GM18873 (cell line): ENCODE measurements at regions not wholly inside any gene's neighbourhood (a gene's known extent, or its start where the extent isn't known, plus 50 kb on each side); places are given as distances from the start of the nearest gene placed in this dataset.
"Not testable (repeated sequence)": the region's sequence is repeated elsewhere in the genome, so short reads cannot be mapped to it uniquely, and the experiment has no call there.

ENCODE experiments used
- ATAC-seq: cut with Tn5 transposase; IDR thresholded peaks from one replicate; pipeline ENCODE4 v1.9.1; 2021; ENCODE audit warnings: mild to moderate bottlenecking, moderate library complexity, moderate number of reproducible peaks; ENCODE audit not compliant: unreplicated experiment, low FRiP score

GRCh38 chr9:118677936-118678653, 691.1 kb downstream of the BRINP1 start:
- ATAC-seq: not testable (repeated sequence)

GRCh38 chr9:118686959-118687358, 682.3 kb downstream of the BRINP1 start:
- no peak for ATAC-seq

GRCh38 chr9:118689280-118689679, 680.0 kb downstream of the BRINP1 start:
- ATAC-seq: no peak

- no peak for ATAC-seq
These were observed 676.6 kb downstream of the BRINP1 start for GRCh38 chr9:118692613-118693012.

- no peak for ATAC-seq
These were observed 675.6 kb downstream of the BRINP1 start for GRCh38 chr9:118693645-118694044.

- ATAC-seq: not testable (repeated sequence)
These were observed 674.0 kb downstream of the BRINP1 start for GRCh38 chr9:118695249-118695648.

- ATAC-seq: no peak
These were observed 667.2 kb downstream of the BRINP1 start for GRCh38 chr9:118701985-118702384.

- ATAC-seq: no peak
These were observed 657.4 kb downstream of the BRINP1 start for GRCh38 chr9:118711843-118712242.

GRCh38 chr9:118721276-118721675, 648.0 kb downstream of the BRINP1 start:
- no peak for ATAC-seq

GRCh38 chr9:118721923-118722322, 647.3 kb downstream of the BRINP1 start:
- ATAC-seq: no peak

GRCh38 chr9:118729981-118730380, 639.3 kb downstream of the BRINP1 start:
- ATAC-seq: no peak

- no peak for ATAC-seq
These were observed 636.2 kb downstream of the BRINP1 start for GRCh38 chr9:118732998-118733397.

GRCh38 chr9:118734696-118735095, 634.5 kb downstream of the BRINP1 start:
- ATAC-seq: no peak

GRCh38 chr9:118736406-118736805, 632.8 kb downstream of the BRINP1 start:
- no peak for ATAC-seq

- ATAC-seq: no peak
These were observed 618.0 kb downstream of the BRINP1 start for GRCh38 chr9:118751077-118751847.

- ATAC-seq: no peak
These were observed 617.4 kb downstream of the BRINP1 start for GRCh38 chr9:118751848-118752223.

- ATAC-seq: no peak
These were observed 608.0 kb downstream of the BRINP1 start for GRCh38 chr9:118761016-118761790.

GRCh38 chr9:118767571-118767970, 601.7 kb downstream of the BRINP1 start:
- no peak for ATAC-seq

GRCh38 chr9:118782790-118783463, 586.3 kb downstream of the BRINP1 start:
- ATAC-seq: no peak

- no peak for ATAC-seq
These were observed 585.2 kb downstream of the BRINP1 start for GRCh38 chr9:118784033-118784432.

- no peak for ATAC-seq
These were observed 583.8 kb downstream of the BRINP1 start for GRCh38 chr9:118785456-118785855.
